ENCODE measurements at regions not wholly inside any gene's neighbourhood (a gene's known extent, or its start where the extent isn't known, plus 50 kb on each side); places are given as distances from the start of the nearest gene placed in this dataset.

DNA sequence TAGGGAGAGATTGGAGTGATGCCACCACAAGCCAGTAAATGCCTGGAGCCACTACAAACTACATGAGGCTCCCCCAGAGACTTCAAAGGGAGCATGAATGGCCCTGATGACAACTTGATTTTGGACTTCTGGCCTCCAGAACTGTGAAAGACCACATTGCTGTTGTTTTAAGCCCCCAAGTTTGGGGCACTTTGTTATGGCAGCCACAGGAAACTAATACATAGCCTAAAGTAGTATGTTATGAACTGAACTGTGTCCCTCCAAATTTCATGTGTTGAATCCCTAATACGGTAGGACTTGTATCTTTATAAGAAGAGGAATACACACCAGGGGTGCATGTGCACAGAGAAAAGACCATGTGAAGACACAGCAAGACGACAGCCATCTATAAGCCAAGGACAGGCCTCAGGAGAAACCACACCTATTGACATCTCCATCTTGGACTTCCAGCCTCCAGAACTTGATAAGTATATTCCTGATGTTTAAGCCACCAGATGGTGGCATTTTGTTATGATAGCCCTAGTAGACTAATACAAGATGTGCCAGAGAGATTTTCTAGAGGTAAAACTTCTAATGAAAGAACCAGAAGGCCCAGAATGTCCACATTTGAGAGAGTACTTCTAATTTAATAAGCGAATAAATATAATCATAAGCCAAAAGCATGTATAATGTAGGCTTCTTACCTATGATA lies 127.1 kb upstream of the BMP4 start:
- TF ChIP-seq, protein P1, sequence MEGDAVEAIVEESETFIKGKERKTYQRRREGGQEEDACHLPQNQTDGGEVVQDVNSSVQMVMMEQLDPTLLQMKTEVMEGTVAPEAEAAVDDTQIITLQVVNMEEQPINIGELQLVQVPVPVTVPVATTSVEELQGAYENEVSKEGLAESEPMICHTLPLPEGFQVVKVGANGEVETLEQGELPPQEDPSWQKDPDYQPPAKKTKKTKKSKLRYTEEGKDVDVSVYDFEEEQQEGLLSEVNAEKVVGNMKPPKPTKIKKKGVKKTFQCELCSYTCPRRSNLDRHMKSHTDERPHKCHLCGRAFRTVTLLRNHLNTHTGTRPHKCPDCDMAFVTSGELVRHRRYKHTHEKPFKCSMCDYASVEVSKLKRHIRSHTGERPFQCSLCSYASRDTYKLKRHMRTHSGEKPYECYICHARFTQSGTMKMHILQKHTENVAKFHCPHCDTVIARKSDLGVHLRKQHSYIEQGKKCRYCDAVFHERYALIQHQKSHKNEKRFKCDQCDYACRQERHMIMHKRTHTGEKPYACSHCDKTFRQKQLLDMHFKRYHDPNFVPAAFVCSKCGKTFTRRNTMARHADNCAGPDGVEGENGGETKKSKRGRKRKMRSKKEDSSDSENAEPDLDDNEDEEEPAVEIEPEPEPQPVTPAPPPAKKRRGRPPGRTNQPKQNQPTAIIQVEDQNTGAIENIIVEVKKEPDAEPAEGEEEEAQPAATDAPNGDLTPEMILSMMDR (IDR thresholded peaks at IDR 0.05): peak in 1 of 6 experiments; percentile 7
- no peak for TF ChIP-seq POLR2A (IDR thresholded peaks at IDR 0.05)
